HL-60 (cell line): ENCODE measurements at regions not wholly inside any gene's neighbourhood (a gene's known extent, or its start where the extent isn't known, plus 50 kb on each side); places are given as distances from the start of the nearest gene placed in this dataset.

ENCODE experiments used
- DNase-seq, 2 experiments: peaks; one replicate each; pipeline ENCODE4 v3.0.0-alpha.2; 2010 to 2020; ENCODE audit warnings: low read depth in 1 of 2, low spot score in 1 of 2
- H3K27ac ChIP-seq: fragments of 250-450 bp; sonication (Bioruptor Pico); replicated peaks from 2 replicates; pipeline ENCODE4 v1.5.1; 2020; ENCODE audit warnings: mild to moderate bottlenecking, moderate library complexity
- H3K27me3 ChIP-seq: fragments of 250-450 bp; sonication (Bioruptor Pico); 2 replicates; pipeline ENCODE4 v1.5.1; 2021; ENCODE audit warnings: mild to moderate bottlenecking, moderate library complexity; ENCODE audit not compliant: insufficient read depth, poor library complexity, severe bottlenecking
- H3K4me3 ChIP-seq: replicated peaks from 2 replicates; pipeline ENCODE4 v1.5.1; 2011; ENCODE audit warnings: mild to moderate bottlenecking, control low read depth, low read length; ENCODE audit not compliant: insufficient read depth
- GABPA ChIP-seq: IDR thresholded peaks from 2 replicates; pipeline ENCODE4 v1.6.1; 2012; ENCODE audit warnings: low read depth
- POLR2AphosphoS5 ChIP-seq: IDR thresholded peaks from 2 replicates; pipeline ENCODE4 v1.6.1; 2012; ENCODE audit warnings: low read depth
- SPI1 ChIP-seq: IDR thresholded peaks from 2 replicates; pipeline ENCODE4 v1.6.1; 2012; ENCODE audit warnings: low read depth, mild to moderate bottlenecking, borderline replicate concordance
- TF ChIP-seq, protein P1 (sequence below): IDR thresholded peaks from 2 replicates; pipeline ENCODE4 v1.6.1; 2012; ENCODE audit warnings: low read depth; ENCODE audit not compliant: insufficient replicate concordance
- TF ChIP-seq, protein P2 (sequence below): IDR thresholded peaks from one replicate; pipeline ENCODE4 v1.5.1; 2011; ENCODE audit warnings: low read length, control low read depth, inconsistent platforms; ENCODE audit not compliant: insufficient read depth

DNA sequence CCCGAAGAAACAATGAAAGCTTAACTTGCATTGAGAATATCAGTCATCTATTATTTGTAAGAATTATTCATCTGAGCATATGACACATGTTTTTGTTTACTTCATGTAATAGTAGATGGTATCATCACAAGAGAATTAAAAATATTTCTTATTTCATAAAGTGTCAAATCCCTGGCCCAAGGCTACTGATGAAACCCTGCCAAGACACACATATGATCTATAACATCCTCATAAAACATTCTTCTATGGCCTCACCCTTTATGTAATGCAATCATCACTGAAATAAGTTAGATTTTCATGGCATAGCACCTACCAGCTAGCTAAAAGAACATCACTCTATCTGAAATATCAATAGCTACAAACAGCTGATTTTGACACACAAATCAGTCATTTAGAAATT lies 385.6 kb upstream of the PHF14 start:
- DNase-seq = no peak
- Histone ChIP-seq H3K27ac (no peak overlapping the region), H3K27me3 (no peaks in the 10 kb centered on the region), H3K4me3 (no peak overlapping the region)
- TF ChIP-seq POLR2AphosphoS5 = no peak
- no peak for TF ChIP-seq GABPA
- no peak for TF ChIP-seq SPI1
- TF ChIP-seq, protein P1, sequence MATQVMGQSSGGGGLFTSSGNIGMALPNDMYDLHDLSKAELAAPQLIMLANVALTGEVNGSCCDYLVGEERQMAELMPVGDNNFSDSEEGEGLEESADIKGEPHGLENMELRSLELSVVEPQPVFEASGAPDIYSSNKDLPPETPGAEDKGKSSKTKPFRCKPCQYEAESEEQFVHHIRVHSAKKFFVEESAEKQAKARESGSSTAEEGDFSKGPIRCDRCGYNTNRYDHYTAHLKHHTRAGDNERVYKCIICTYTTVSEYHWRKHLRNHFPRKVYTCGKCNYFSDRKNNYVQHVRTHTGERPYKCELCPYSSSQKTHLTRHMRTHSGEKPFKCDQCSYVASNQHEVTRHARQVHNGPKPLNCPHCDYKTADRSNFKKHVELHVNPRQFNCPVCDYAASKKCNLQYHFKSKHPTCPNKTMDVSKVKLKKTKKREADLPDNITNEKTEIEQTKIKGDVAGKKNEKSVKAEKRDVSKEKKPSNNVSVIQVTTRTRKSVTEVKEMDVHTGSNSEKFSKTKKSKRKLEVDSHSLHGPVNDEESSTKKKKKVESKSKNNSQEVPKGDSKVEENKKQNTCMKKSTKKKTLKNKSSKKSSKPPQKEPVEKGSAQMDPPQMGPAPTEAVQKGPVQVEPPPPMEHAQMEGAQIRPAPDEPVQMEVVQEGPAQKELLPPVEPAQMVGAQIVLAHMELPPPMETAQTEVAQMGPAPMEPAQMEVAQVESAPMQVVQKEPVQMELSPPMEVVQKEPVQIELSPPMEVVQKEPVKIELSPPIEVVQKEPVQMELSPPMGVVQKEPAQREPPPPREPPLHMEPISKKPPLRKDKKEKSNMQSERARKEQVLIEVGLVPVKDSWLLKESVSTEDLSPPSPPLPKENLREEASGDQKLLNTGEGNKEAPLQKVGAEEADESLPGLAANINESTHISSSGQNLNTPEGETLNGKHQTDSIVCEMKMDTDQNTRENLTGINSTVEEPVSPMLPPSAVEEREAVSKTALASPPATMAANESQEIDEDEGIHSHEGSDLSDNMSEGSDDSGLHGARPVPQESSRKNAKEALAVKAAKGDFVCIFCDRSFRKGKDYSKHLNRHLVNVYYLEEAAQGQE = no peak
- TF ChIP-seq, protein P2, sequence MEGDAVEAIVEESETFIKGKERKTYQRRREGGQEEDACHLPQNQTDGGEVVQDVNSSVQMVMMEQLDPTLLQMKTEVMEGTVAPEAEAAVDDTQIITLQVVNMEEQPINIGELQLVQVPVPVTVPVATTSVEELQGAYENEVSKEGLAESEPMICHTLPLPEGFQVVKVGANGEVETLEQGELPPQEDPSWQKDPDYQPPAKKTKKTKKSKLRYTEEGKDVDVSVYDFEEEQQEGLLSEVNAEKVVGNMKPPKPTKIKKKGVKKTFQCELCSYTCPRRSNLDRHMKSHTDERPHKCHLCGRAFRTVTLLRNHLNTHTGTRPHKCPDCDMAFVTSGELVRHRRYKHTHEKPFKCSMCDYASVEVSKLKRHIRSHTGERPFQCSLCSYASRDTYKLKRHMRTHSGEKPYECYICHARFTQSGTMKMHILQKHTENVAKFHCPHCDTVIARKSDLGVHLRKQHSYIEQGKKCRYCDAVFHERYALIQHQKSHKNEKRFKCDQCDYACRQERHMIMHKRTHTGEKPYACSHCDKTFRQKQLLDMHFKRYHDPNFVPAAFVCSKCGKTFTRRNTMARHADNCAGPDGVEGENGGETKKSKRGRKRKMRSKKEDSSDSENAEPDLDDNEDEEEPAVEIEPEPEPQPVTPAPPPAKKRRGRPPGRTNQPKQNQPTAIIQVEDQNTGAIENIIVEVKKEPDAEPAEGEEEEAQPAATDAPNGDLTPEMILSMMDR = no peak

DNA sequence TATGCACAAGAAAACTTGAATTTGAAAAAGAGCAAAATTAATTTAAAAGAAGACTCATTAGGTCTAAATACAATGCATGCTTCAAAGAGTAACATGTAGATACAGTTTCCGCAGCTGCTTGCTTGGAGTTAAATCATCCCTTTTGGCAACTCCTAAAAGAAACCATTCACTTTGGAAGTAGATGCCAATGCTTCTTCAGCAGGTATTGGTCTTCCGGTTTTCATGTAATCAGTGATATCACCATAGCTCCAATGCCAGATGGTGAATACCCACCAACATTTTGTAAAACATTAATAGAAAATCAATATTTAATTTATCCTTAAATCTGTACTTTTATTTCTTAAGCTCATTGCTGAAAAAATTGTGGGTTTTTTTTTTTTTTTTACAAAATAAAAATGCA lies 381.1 kb upstream of the PHF14 start:
- Histone ChIP-seq H3K27me3 (no peaks in the 10 kb centered on the region), H3K27ac (no peak overlapping the region), H3K4me3 (no peak overlapping the region)
- no peak for DNase-seq
- no peak for TF ChIP-seq POLR2AphosphoS5

DNA sequence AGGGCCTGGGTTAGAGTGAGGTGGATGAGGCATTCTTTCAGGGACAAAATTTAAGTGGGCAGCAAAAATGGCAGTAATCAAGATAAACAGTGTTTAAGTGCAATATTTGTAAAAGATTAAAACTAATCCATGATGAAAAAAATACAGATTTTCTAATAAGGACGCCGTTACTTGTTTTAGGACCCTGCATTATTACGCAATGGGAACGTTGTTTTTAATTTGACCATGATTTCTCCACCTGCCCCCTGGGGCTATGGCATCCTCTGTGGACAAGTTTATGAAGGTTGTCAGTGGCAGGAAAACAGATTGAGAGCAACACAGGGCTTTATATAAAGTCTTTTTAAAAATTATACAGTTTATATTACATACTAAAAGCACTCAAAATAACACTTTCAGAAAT lies 380.6 kb upstream of the PHF14 start:
- Histone ChIP-seq H3K4me3 (no peak overlapping the region), H3K27ac (no peak overlapping the region), H3K27me3 (no peaks in the 10 kb centered on the region)
- TF ChIP-seq SPI1 (no peak), GABPA (no peak), POLR2AphosphoS5 (no peak)
- TF ChIP-seq, protein P2 = no peak
- TF ChIP-seq, protein P1 = no peak
- no peak for DNase-seq

DNA sequence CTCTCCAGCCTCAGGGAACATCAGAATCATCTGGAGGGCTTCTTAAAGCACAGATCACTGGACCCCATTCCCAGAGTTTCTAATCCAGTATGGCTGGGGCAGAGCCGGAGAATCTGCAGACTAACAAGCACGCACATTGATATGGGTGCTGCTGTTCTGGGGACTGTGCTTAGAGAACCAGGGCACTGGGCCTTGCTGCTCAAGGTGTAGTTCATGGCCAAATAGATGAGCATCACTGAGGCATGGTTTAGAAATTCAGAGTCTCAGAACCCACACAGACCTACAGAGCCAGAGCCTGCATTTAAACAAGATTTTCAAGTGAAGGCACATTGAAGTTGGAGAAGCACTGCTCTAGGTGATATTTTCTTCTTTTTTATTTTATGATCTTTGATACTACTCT lies 376.8 kb upstream of the PHF14 start:
- no peak for TF ChIP-seq POLR2AphosphoS5
- TF ChIP-seq, protein P2 = no peak
- TF ChIP-seq SPI1 = no peak
- TF ChIP-seq, protein P1 = no peak
- no peak for TF ChIP-seq GABPA
- Histone ChIP-seq H3K27me3 (no peaks in the 10 kb centered on the region), H3K27ac (no peak overlapping the region), H3K4me3 (no peak overlapping the region)
- DNase-seq = no peak
